GM21619 (cell line): ENCODE measurements at regions not wholly inside any gene's neighbourhood (a gene's known extent, or its start where the extent isn't known, plus 50 kb on each side); places are given as distances from the start of the nearest gene placed in this dataset.
"Not testable (repeated sequence)": the region's sequence is repeated elsewhere in the genome, so short reads cannot be mapped to it uniquely, and the experiment has no call there.

ENCODE experiments used
- ATAC-seq: cut with Tn5 transposase; IDR thresholded peaks from one replicate; pipeline ENCODE4 v1.9.1; 2021; ENCODE audit not compliant: unreplicated experiment

DNA sequence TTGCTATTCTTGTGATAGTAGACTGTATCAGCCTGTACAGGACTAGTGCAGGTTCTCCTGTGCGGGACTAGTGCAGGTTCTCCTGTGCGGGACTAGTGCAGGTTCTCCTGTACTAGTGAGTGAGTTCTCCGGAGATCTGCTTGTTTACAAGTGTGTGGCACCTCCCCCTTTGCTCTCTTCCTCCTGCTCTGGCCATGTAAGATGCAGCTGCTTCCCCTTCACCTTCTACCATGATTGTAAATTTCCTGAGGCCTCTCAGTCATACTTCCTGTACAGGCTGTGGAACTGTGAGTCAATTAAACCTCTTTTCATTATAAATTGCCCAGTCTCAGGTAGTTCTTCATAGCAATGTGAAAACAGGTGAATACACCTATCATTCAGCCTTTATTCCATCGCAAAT, 289.6 kb downstream of the TEX29 start:
- ATAC-seq, result no peak

DNA sequence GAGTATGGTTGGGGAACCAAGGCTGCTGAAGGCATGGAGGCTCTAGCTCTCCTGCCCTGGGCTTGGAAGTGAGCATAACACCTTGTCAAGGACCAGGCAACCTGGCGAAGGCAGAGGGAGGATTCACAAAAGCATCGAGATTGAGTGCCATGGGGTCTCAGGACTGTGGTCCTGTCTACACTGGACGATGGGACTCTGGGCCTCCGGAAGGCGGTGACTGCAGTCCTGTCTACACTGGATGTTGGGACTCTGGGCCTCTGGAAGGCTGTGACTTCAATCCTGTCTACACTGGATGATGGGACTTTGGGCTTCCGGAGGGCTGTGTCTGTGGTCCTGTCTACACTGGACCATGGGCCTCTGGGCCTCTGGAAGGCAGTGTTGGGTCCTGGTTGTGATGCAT, 290.4 kb downstream of the TEX29 start:
- no peak for ATAC-seq

DNA sequence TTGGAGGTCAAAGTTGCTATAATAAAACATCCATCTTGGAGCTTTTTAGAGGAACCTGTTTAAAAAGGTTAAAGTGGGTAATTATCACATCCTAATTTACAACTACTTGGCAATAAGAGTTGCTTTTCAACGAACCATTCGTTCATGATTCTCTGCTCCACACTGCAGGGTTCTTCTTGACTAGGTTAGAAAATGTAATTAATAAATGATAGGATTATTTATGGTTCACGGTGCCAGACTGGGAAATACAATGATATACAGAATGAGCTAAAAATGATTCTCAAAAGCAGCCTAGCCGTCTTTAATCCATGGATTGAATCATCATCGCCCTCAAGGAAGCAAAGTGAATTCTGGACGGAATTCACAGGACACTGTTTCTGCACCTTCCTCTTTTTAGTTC, 291.2 kb downstream of the TEX29 start:
- ATAC-seq, result no peak

DNA sequence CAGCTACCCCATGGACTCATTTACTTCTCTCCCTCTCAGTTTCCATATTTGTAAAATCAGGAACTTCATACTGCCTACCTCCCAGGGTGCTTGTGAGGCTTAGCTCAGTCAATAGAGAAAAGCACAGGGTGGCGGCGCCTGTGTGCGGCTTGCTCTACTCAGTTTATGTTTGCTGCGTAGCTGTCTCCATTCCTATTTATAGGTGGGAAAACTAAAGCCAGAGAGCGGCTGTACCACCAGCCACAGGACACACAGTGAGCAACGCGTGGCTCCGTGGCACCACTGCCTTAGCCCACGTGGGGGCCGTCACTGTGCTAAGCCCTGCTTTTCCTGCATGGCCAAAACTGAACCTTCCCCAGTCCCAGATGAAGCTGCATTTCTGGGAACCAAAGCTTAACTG, 292.4 kb downstream of the TEX29 start:
- ATAC-seq, result no peak

DNA sequence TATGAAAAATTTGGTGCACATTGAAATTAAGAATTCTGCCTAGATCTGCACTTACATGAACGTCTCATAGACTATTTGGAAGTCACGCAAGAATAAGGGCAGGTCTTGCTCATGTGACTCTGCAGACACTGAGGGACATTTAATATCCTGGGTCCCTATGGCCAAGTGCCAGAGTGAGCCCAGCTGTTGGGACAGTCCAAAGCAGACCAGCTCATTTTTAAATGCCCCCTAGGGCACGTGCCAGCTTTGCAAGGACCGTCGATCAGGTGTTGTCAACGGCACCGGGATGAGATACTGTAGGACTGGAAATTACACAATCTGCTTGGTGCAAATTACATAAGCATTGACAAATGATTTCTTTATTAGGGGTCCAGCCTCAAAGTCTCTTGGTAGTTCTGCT, 293.6 kb downstream of the TEX29 start:
- ATAC-seq, result no peak

DNA sequence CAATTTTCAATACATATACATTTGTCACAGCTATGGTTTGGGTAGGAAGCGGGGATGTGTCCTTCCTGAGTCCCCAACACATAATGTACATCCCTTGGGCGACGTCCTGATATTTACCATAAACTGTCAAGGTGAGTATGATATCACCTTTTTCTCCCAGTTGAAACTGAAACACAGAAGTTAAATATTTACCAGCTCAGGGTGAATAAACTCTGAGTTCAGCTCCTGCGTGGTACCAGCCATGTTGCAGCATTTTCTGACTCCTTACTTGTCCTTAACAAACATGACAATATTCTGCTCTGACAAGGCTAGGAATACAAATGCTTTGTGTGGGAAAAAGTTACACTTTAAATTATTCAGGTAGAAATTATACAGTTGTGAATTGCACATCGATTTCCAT, 294.2 kb downstream of the TEX29 start:
- ATAC-seq, result no peak

DNA sequence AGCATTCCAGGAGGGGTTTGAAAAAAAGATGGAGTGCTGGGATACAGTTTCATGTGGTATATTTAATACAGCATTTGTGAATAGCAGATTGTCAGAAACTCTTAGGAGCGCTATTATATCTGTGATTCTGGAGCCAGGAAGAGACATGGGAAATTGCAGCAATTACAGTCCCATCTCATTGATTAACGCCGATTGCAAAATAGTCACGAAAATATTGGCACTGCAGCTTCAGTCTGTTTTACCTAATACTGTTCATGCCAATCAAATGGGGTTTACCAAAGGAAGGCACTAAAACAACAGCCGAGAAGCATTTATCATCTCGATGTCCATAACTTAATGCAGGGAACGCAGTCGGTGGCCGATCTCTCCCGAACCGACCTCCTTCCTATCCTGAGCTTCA, 295.8 kb downstream of the TEX29 start:
- no peak for ATAC-seq

DNA sequence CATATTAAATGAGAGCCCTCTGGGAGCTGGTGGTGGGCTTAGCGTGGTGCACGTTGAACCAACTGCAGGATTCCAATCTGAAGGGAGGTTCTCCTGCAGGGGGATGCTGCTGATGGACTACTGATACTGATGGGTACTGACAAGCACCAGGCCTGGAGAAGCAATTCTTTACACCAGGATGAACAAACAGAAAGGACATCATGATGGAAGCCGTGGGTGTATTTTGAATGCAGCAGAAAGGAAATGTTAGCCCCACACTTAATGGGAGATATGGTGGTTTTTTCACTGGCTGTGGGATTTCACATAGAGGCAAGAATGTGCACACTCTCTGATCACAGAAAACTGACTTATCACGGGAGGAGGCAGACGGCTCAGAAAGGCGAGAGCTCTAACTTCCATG, 299.7 kb downstream of the TEX29 start:
- no peak for ATAC-seq

DNA sequence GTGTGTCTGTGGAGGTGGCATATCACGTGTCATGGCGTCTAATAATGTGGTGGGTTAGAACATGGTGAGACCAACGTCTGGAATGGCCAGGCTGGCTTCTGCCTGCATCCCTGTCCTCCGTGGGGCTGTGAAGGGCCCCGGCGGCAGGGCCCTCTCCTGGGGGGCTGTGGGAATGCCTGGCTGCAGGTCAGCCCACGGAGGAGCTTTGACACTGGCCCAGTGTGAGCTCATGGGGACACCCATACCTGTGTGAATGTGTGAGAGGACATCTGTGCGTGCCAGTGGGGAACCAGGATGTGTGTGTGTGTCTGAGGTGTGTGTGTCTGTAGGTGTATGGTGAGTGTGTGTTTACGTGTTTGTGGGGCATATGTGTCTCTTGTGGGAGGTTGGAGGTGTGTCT, 300.1 kb downstream of the TEX29 start:
- no peak for ATAC-seq

DNA sequence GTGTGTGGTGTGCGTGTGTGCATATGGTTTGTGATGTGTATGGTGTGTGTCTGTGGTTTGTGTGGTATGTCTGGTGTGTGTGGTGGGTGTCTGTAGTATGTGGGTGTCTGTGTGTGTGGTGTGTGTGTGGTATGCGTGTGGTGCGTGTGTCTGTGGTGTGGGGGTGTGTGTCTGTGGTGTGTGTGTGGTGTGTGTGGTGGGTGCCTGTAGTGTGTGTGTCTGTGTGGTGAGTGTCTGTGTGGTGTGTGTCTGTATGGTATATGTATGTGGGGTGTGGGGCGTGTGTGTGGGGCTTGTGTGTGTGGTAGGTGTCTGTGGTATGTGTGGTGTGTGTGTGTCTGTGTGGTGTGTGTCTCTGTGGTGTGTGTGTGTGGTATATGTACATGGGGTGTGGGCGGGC, 300.7 kb downstream of the TEX29 start:
- no peak for ATAC-seq

DNA sequence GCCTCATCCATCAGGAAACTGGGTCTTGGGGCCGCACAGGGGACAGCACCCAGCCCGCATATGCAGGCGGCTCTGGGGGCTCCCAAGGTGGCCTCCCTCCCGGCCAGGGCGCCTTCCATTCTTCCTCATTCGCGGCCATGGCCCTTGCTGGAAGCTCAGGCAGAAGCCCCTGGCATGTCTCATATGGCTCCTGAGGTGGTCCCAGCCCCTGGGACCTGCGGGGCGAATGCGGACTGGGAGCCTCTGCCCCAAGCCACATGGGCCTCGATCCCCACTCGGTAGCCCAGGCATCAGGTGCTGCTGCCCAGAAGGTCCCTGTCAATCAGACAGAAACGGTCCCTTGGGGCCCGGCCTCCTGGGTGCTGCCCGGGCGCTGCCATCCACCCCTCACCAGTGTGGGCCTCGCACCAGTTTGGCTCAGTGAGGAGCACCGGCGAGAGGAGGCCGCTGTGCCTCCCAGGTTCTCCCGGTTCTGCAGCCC, 301.6 kb downstream of the TEX29 start:
- ATAC-seq, result no peak

DNA sequence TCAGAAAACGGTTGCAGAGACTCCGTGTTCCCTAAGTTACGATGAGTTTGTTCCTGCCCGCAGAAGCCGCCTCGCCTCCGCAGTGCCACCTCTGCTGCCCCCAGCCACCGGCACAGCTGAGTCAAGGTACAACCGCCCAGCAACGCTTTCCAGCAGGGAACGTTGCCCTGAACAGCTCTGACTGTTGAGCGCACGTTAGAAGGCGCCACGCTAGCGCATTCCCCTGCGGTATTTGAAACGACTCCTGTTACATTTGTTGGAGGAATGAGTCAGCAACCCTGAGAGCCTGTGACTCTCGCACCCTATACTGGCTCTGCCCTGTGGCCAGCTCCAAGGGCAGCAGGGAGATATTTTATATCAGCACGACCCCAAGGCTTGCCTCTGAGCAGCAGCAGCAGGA, 302.8 kb downstream of the TEX29 start:
- ATAC-seq, result no peak

DNA sequence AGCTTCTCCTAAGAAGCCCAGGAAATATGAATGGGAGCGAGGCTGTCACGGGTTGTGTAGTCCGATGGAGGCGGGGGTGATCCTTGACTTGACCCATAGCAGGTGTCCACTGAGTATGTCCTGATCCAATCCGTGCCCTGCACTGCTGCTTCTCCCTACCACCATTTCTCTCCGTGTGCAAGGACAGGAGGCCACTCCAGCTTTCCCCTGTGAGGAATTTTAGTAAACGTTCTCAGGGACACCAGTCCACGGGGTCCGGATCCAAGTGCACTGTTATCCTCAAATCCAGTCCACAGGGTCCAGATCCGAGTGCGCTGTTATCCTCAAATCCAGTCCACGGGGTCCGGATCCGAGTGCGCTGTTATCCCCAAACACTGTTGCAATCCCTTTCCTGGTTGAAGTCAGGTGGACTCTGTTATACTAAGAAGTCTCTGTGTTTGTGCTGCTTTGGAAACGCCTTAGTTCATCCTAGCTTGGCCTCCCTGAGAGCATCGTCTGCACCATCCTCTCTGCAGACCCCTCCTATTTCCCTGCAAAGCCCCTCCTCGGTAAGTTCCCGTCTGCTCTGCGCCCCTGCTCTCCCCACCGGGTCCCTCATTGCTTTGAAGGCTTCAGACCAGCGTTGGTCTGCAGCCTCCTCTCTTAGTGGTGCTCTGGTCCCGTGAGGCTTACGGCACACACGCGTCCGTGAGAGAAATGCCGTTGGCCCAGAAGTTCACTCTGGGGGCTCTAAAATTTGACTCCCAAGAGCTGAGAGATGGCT, 303.5 kb downstream of the TEX29 start:
- ATAC-seq, result no peak

DNA sequence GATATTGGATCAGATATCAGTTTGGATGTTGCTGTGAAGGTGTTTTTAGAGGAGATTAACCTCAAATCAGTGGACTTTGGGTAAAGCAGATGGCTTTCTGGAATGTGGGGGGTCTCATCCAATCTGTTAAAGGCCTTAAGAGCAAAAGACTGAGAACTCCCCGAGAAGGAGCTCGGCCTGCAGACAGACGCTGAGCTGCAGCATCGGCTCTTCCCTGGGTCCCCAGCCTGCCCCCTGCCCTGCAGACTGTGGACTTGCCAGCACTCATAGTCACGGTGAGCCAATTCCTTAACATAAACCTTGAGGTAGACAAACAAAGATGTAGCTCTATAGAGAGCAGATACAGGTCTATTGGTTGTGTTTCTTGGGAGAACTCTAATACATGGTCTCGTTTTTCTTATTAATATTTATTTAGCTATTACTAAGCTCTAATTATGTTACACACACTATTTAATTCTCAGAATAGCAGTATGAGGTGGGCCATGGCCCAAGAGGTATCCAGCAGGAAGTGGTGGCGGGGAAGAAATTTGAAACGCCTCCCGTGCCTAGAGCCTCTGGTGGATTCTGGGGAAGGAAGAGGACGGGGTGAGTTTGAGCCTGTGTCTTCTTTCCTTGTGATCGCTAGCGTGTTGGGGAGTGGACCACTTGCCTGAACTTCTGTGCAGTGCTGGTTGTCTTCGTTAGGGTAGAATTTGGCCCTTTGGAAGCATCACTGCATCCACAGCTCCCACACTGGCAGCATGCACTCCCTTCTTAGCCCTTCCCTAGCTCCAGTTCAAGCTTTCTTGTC, 305.3 kb downstream of the TEX29 start:
- no peak for ATAC-seq

DNA sequence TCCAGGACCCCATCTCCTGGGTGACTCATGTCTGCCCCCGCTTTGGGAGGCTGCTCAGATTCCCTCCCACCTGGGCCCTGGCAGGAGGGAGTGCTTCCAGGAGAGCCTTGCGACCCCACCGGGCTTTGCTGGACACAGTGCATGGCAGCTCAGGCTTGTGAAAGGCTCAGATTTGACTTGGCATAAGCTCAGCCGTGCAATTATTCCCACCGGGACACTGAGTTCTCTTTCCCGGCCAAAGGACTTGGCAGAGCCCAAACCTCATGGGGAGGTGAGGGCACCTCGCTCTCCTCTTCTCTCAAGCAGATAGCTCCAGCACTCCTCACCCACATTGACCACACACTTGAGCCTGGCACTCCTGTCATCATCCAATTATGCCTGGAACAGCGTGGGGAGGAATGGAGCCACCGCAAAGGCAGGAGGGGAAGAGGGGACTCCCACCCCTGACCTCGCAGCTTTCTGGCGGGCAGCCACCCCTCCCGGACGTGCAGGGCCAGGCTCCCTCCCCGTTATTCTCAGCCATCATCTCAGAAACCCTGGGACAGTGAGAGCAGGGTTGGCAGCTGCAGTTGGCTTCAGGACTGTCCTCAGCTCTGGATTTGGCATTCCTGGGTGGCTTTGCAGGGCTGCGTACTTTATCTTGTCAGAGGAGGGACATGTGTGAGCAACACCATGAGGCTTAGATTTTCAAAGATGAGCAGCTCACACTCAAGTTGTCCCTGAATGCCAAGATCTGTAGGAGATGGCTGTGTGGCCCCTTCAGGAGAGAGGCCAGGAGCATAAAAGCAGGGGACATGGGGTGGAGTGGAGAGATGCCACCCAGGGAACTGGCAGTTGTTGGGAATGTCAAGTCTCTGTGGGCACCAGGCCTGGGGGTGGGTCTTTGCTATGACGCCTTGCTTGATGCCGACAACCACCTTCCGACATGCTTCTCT, 306.2 kb downstream of the TEX29 start:
- ATAC-seq, result no peak

DNA sequence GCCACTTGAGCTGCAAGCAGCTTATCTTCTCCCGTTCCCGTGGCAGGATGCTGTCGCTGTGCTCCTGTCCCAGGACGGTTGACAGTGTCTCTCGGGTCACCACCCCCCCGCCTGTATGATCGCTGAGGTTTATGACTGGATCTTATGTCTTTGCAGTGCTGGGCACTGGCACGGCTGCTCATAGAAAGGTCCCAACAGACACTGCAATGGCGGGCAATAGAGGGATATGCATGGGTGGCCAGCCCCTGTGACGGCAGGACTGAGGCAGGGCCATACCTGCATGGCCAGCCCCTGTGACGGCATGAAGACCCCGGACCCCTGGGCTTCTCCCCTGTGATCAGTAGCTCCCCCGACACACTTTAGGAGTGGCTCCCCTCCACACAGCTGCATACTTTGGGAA, 307.2 kb downstream of the TEX29 start:
- no peak for ATAC-seq

DNA sequence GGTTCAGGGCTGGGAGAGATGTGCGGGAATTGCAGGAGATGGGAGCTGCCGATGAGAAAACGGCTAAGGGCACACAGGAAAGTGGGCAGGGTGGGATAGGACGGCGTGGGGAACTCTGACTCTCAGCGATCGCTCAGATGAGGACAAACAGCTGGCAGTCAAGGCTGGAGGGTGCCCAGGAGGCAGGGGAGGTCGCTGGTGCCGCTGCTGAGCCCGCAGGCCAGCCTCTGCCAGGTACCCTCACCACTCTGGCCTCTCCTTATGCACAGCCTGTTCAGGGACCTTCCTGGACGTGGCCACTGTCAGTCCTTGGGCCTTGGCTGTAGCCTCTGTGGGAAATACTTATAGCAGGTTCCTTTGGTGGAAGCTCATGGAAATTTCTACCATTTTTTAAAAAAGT, 308.6 kb downstream of the TEX29 start:
- no peak for ATAC-seq

DNA sequence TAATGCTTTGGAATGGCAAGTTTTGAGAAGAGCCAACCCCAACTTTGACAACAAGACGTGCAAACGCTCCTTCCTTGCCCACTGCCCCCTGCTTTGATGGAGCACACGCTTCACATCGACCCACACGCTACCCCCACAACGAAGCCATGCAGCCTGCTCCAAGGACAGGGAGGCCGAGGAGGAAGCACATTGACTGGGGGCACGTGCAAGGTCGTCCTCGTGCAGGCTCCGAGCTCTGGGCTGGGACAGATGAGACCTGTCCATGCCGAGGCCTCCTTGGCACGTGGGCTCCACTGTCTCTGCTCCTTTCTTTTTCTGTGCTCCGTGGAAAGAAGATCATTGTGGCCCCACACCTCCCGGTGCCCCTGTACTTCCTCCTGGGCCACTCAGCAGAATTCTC, 309.0 kb downstream of the TEX29 start:
- ATAC-seq, result no peak

DNA sequence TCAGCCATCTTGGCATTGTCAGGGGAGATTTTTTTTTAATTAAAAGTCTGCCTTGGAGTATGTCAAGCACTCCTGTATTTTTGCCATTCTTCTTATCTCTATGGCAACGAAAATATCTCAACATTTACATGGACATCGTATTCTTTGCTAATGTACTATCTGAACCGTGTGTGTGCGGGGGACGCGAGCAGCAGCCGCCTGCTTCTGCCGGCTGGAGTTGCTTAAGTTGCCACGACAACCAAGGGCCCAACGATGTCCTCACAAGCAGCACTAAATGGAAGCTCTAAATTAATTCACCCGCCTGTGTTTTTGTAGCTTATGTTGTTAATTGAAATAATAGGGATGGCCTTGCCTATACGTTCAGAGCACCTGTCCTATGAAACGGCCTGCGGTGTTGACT, 309.5 kb downstream of the TEX29 start:
- ATAC-seq, result no peak

DNA sequence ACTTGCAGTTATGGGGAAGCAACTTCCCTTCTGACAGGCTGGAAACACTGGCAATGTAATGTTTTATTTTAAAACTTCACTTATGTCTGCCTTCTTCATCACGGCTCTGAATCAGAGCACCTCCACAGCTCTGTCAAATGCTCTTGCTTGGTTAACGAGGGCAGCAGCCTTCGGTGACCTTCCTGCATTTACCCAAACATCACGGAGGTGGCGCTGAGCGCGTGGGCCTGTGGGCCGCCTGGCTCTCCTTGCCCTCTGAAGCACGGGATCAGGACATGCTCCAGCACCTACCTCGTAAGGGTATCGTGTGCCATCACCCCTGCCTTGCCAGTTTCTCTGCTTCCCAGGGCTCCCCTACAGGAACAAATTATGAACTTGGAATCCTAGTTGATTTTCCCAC, 310.0 kb downstream of the TEX29 start:
- ATAC-seq, result no peak

DNA sequence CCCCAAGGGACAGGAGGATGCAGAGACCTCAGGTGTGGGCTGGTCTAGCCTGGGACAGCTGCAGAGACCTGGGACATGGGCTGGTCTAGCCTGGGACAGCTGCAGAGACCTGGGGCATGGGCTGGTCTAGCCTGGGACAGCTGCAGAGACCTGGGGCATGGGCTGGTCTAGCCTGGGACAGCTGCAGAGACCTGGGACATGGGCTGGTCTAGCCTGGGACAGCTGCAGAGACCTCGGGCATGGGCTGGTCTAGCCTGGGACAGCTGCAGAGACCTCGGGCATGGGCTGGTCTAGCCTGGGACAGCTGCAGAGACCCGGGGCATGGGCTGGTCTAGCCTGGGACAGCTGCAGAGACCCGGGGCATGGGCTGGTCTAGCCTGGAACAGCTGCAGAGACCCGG, 310.8 kb downstream of the TEX29 start:
- not testable (repeated sequence) for ATAC-seq
